ENCODE measurements at regions not wholly inside any gene's neighbourhood (a gene's known extent, or its start where the extent isn't known, plus 50 kb on each side); places are given as distances from the start of the nearest gene placed in this dataset.
A peak's percentile ranks its signal among the peaks of the same experiment; 100 is the strongest.

DNA sequence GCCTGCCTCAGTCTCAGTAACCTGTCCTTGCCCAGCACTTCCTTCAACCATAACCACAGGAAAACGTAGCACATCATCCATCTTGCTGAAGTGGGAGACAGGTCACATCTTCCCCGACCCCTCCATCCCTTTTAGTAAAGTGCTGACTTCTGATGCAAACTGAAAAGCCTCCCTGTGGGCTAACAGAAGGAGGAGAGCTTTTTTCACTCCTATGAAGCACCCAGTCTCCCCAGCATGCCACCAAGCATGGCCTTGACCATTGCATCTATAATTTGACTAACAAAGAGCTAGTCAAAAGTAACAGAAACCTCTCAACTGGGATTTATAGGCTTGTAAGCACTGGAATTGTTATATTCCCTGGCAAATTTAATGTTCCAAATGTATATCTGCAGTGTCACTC, 288.9 kb upstream of the IRAK1BP1 start:
- Histone ChIP-seq H4K5ac (ENCODE audit: low read depth, low read length) (no peak overlapping the region), H3K36me3 (ENCODE audit: control insufficient read depth, insufficient read depth, low read length) (no peaks in the 10 kb centered on the region), H3K9me3 (ENCODE audit: control insufficient read depth, insufficient read depth, low read length) (no peaks in the 10 kb centered on the region), H3K23ac (ENCODE audit: low read depth, low read length) (no peak overlapping the region), H3K27ac (ENCODE audit: insufficient read depth, low read length) (no peak overlapping the region), H2BK120ac (ENCODE audit: low read depth, low read length) (no peak overlapping the region), H2AFZ (replicated peaks; ENCODE audit: low read length, poor library complexity) (no peak overlapping the region), H3K4ac (ENCODE audit: low read depth, low read length) (no peak overlapping the region), H3K4me3 (ENCODE audit: insufficient read depth, low read depth, low read length) (no peak overlapping the region), H3K4me2 (ENCODE audit: low read depth, low read length) (no peak overlapping the region), H3K18ac (ENCODE audit: low read depth, low read length) (no peak overlapping the region), H3K56ac (ENCODE audit: extremely low read depth, insufficient read depth, low read length) (no peak overlapping the region), H3K9ac (ENCODE audit: low read depth, low read length) (no peak overlapping the region), H3K27me3 (ENCODE audit: control insufficient read depth, insufficient read depth, low read length) (no peaks in the 10 kb centered on the region), H4K20me1 (ENCODE audit: insufficient read depth, low read length) (no peaks in the 10 kb centered on the region), H2BK20ac (ENCODE audit: low read depth, low read length) (no peak overlapping the region), H3K4me1 (ENCODE audit: control insufficient read depth, insufficient read depth, low read length) (peaks cover 2% of the 10 kb centered on the region; the same call in 1 of the 2 replicates), H2AK5ac (ENCODE audit: low read depth, low read length) (peak overlapping the region; percentile 46; the same call in 1 of the 2 replicates), H3K79me1 (ENCODE audit: low read depth in 1 of 2, low read length in 2 of 2) (no peaks in the 10 kb centered on the region), H2BK5ac (ENCODE audit: low read depth, low read length, poor library complexity, severe bottlenecking) (no peak overlapping the region), H3K14ac (replicated peaks; ENCODE audit: low read depth, low read length) (no peak overlapping the region), H3K9me1 (ENCODE audit: insufficient read depth, low read length) (no peaks in the 10 kb centered on the region), H4K91ac (ENCODE audit: insufficient read depth, low read depth, low read length) (no peak overlapping the region), H4K8ac (ENCODE audit: low read depth in 2 of 2, low read length in 2 of 2) (no peak overlapping the region), H2AK9ac (replicated peaks; ENCODE audit: low read depth, low read length, poor library complexity) (no peak overlapping the region), H2BK15ac (ENCODE audit: low read depth, low read length) (no peak overlapping the region)
- no peak for ATAC-seq (ENCODE audit: low read depth)
- intact Hi-C loops (cut with micrococcal nuclease), result no loop called here
- TF ChIP-seq FOS (IDR thresholded peaks at IDR 0.05; ENCODE audit: low read depth, low read length), result no peak
- TF ChIP-seq, protein P1, sequence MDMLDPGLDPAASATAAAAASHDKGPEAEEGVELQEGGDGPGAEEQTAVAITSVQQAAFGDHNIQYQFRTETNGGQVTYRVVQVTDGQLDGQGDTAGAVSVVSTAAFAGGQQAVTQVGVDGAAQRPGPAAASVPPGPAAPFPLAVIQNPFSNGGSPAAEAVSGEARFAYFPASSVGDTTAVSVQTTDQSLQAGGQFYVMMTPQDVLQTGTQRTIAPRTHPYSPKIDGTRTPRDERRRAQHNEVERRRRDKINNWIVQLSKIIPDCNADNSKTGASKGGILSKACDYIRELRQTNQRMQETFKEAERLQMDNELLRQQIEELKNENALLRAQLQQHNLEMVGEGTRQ (IDR thresholded peaks at IDR 0.05; ENCODE audit: low read depth, low read length), result no peak
- no peak for TF ChIP-seq MAZ (IDR thresholded peaks at IDR 0.05; ENCODE audit: borderline replicate concordance, low read depth, low read length)
- TF ChIP-seq, protein P2, sequence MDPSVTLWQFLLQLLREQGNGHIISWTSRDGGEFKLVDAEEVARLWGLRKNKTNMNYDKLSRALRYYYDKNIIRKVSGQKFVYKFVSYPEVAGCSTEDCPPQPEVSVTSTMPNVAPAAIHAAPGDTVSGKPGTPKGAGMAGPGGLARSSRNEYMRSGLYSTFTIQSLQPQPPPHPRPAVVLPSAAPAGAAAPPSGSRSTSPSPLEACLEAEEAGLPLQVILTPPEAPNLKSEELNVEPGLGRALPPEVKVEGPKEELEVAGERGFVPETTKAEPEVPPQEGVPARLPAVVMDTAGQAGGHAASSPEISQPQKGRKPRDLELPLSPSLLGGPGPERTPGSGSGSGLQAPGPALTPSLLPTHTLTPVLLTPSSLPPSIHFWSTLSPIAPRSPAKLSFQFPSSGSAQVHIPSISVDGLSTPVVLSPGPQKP (IDR thresholded peaks at IDR 0.05; ENCODE audit: borderline replicate concordance, low read depth, low read length), result no peak
- TF ChIP-seq MXI1 (IDR thresholded peaks at IDR 0.05; ENCODE audit: borderline replicate concordance, low read depth, low read length), result no peak
- no peak for TF ChIP-seq MAFK (IDR thresholded peaks at IDR 0.05; ENCODE audit: low read depth, low read length)
- TF ChIP-seq, protein P3, sequence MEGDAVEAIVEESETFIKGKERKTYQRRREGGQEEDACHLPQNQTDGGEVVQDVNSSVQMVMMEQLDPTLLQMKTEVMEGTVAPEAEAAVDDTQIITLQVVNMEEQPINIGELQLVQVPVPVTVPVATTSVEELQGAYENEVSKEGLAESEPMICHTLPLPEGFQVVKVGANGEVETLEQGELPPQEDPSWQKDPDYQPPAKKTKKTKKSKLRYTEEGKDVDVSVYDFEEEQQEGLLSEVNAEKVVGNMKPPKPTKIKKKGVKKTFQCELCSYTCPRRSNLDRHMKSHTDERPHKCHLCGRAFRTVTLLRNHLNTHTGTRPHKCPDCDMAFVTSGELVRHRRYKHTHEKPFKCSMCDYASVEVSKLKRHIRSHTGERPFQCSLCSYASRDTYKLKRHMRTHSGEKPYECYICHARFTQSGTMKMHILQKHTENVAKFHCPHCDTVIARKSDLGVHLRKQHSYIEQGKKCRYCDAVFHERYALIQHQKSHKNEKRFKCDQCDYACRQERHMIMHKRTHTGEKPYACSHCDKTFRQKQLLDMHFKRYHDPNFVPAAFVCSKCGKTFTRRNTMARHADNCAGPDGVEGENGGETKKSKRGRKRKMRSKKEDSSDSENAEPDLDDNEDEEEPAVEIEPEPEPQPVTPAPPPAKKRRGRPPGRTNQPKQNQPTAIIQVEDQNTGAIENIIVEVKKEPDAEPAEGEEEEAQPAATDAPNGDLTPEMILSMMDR (conservative IDR thresholded peaks at IDR 0.05; ENCODE audit: low read depth, low read length), result no peak
- no peak for TF ChIP-seq RCOR1 (IDR thresholded peaks at IDR 0.05; ENCODE audit: insufficient replicate concordance, low read length)
- no peak for TF ChIP-seq BHLHE40 (IDR thresholded peaks at IDR 0.05; ENCODE audit: low read depth, low read length)
- POLR2A ChIA-PET (ENCODE audit: unreplicated experiment), result no interaction called here
- no peak for DNase-seq
- dilution Hi-C loops (cut with HindIII; ENCODE audit: low sequenced_read_pairs, unreplicated experiment), result no loop called here
- in situ Hi-C loops (cut with MboI; ENCODE audit: low sequenced_read_pairs), result no loop called here
- BruUV-seq (replicated peaks), result no TSS peak
- CTCF ChIA-PET, result interaction anchor here (1.3 kb wide), 1 partner anchor 11 kb away, joined by 3 read pairs; no protein-coding TSS in a partner anchor
- WGBS, 2 experiments (ENCODE audit: extremely low coverage in 2 of 2, insufficient read length in 1 of 2), result no CpG with 5 or more reads among the region's 2 CpGs

All from IMR-90 (cell line).